ENCODE measurements at regions not wholly inside any gene's neighbourhood (a gene's known extent, or its start where the extent isn't known, plus 50 kb on each side); places are given as distances from the start of the nearest gene placed in this dataset.

- no peaks in the 10 kb centered on the region for H3K4me1 ChIP-seq
- H3K36me3 ChIP-seq: no peaks in the 10 kb centered on the region
- ATAC-seq: no peak
- no peaks in the 10 kb centered on the region for H3K9me3 ChIP-seq
- TF ChIP-seq CTCF (IDR thresholded peaks at IDR 0.05) (no peak), POLR2A (IDR thresholded peaks at IDR 0.05) (no peak)
- WGBS (ENCODE audit: insufficient coverage, low coverage, low lambda C conversion rate, missing lambda C conversion rate): 53% methylated on average over 2 of the region's 2 CpGs
- no peak overlapping the region for H3K27ac ChIP-seq
- H3K4me3 ChIP-seq: no peak overlapping the region
- no peaks in the 10 kb centered on the region for H3K27me3 ChIP-seq
- intact Hi-C loops (cut with DNase I): no loop called here
- DNase-seq: no peak
Measured at GRCh38 chrX:44731160-44731559, 112.7 kb upstream of the DUSP21 start.

- intact Hi-C loops (cut with DNase I): no loop called here
- DNase-seq (no peak), ATAC-seq (no peak)
- Histone ChIP-seq H3K4me3 (no peak overlapping the region), H3K27me3 (no peaks in the 10 kb centered on the region), H3K27ac (no peak overlapping the region), H3K36me3 (no peaks in the 10 kb centered on the region), H3K4me1 (no peaks in the 10 kb centered on the region), H3K9me3 (no peaks in the 10 kb centered on the region)
- TF ChIP-seq CTCF (IDR thresholded peaks at IDR 0.05): no peak
- TF ChIP-seq POLR2A (IDR thresholded peaks at IDR 0.05): no peak
- 69% methylated on average over 4 of the region's 5 CpGs for WGBS (ENCODE audit: insufficient coverage, low coverage, low lambda C conversion rate, missing lambda C conversion rate)
Measured at GRCh38 chrX:44723426-44723825, 120.4 kb upstream of the DUSP21 start.

- intact Hi-C loops (cut with DNase I): no loop called here
- H3K36me3 ChIP-seq: no peaks in the 10 kb centered on the region
- H3K4me1 ChIP-seq: no peaks in the 10 kb centered on the region
- TF ChIP-seq CTCF (IDR thresholded peaks at IDR 0.05) (no peak), POLR2A (IDR thresholded peaks at IDR 0.05) (no peak)
- no peaks in the 10 kb centered on the region for H3K27me3 ChIP-seq
- DNase-seq (no peak), ATAC-seq (no peak)
- no peaks in the 10 kb centered on the region for H3K9me3 ChIP-seq
- WGBS (ENCODE audit: insufficient coverage, low coverage, low lambda C conversion rate, missing lambda C conversion rate): 75% methylated on average over 3 of the region's 5 CpGs
- H3K4me3 ChIP-seq: no peak overlapping the region
- H3K27ac ChIP-seq: no peak overlapping the region
Measured at GRCh38 chrX:44708470-44708869, 135.4 kb upstream of the DUSP21 start.

GRCh38 chrX:44705817-44706551 is 137.8 kb upstream of the DUSP21 start:
- Histone ChIP-seq H3K27me3 (no peaks in the 10 kb centered on the region), H3K4me1 (no peaks in the 10 kb centered on the region), H3K27ac (no peak overlapping the region), H3K4me3 (no peak overlapping the region), H3K9me3 (no peaks in the 10 kb centered on the region), H3K36me3 (no peaks in the 10 kb centered on the region)
- no peak for TF ChIP-seq CTCF (IDR thresholded peaks at IDR 0.05)
- no peak for TF ChIP-seq POLR2A (IDR thresholded peaks at IDR 0.05)
- intact Hi-C loops (cut with DNase I): no loop called here
- no peak for DNase-seq
- 51% methylated on average over 4 of the region's 8 CpGs for WGBS (ENCODE audit: insufficient coverage, low coverage, low lambda C conversion rate, missing lambda C conversion rate)
- no peak for ATAC-seq
